Activated naive CD4-positive, alpha-beta T cell treated with anti-CD3 and anti-CD28 coated beads for 36 hours (primary cell): ENCODE measurements at regions not wholly inside any gene's neighbourhood (a gene's known extent, or its start where the extent isn't known, plus 50 kb on each side); places are given as distances from the start of the nearest gene placed in this dataset.
A peak's percentile ranks its signal among the peaks of the same experiment; 100 is the strongest.

Experiments
- CTCF ChIA-PET: fragments of 350-600 bp; sonication (Branson Sonifier 250); formaldehyde crosslinking; loops from one replicate; lab custom pipeline; 2021; ENCODE audit warnings: antibody characterized with exemption; lab: Charles Lee
- DNase-seq: peaks from one replicate; pipeline ENCODE4 v3.0.0-alpha.2; 2020
- H3K27ac Mint-ChIP-seq: one replicate; pipeline ENCODE4 v1.8.0; 2021; ENCODE audit warnings: mild to moderate bottlenecking, mixed read lengths
- H3K27me3 Mint-ChIP-seq: one replicate; pipeline ENCODE4 v1.8.0; 2021; ENCODE audit warnings: low read depth, mixed read lengths
- H3K36me3 Mint-ChIP-seq: one replicate; pipeline ENCODE4 v1.8.0; 2021; ENCODE audit warnings: low read depth, mixed read lengths
- H3K4me1 Mint-ChIP-seq: one replicate; pipeline ENCODE4 v1.8.0; 2021; ENCODE audit warnings: low read depth, mixed read lengths
- H3K4me3 Mint-ChIP-seq: one replicate; pipeline ENCODE4 v1.8.0; 2021; ENCODE audit warnings: mild to moderate bottlenecking, moderate library complexity, mixed read lengths
- H3K9me3 Mint-ChIP-seq: one replicate; pipeline ENCODE4 v1.8.0; 2021; ENCODE audit warnings: mixed read lengths
- intact Hi-C: fragments of 100-400 bp; cut with micrococcal nuclease; formaldehyde crosslinking; loops from one replicate; pipeline ENCODE4 v1.15.1; 2023

- Mint-ChIP-seq H3K4me1 (no peaks in the 10 kb centered on the region), H3K36me3 (no peaks in the 10 kb centered on the region), H3K4me3 (no peak overlapping the region), H3K27me3 (no peaks in the 10 kb centered on the region), H3K27ac (no peak overlapping the region), H3K9me3 (peaks cover 5% of the 10 kb centered on the region)
- intact Hi-C loops = no loop called here
- CTCF ChIA-PET = no interaction called here
- DNase-seq = no peak
Measured at GRCh38 chr20:24139846-24140245, 151.3 kb upstream of the GGTLC1 start.

- H3K4me1 Mint-ChIP-seq = no peaks in the 10 kb centered on the region
- no peak overlapping the region for H3K4me3 Mint-ChIP-seq
- CTCF ChIA-PET = interaction anchor here (0.6 kb wide), 1 partner anchor 160 kb away, joined by 3 read pairs; no protein-coding TSS in a partner anchor
- H3K36me3 Mint-ChIP-seq = no peaks in the 10 kb centered on the region
- peaks cover 5% of the 10 kb centered on the region for H3K9me3 Mint-ChIP-seq
- no peak for DNase-seq
- no peaks in the 10 kb centered on the region for H3K27me3 Mint-ChIP-seq
- intact Hi-C loops = no loop called here
- H3K27ac Mint-ChIP-seq = no peak overlapping the region
Measured at GRCh38 chr20:24138951-24139350, 150.4 kb upstream of the GGTLC1 start.

DNA sequence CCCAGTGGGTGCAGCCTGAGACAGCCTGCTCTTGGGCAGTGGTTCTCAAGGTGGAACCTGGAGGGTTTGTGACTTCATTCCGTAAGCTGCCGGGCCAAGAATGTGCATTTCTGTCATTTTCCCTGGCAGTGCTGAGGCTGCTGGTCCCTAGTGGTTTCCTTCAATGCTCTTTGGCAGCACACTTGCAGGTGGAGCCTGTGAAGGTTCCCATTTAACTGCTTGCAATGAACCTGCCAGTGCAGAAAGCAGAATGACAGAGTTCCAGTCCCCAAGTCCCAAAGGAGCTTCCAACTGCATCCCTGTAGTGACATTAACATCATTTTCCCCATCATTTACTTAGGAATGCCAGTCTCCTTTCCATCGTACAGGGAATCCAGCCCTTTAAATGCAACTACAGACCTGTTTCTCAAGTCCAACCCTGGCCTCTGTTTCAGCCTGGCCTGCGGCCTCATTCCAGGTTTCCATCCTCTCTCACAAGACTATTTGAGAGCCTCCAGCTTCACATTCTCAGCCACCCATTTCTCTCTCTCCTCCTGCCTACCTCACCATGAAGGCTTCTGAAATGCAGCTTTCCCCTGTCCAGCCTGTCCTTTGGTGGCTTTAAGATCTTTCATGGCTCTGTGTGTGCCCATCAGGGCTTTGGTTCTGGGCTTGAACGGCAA, 149.7 kb upstream of the GGTLC1 start:
- Mint-ChIP-seq H3K4me3 (no peak overlapping the region), H3K27ac (no peak overlapping the region), H3K9me3 (peaks cover 5% of the 10 kb centered on the region), H3K27me3 (no peaks in the 10 kb centered on the region), H3K36me3 (no peaks in the 10 kb centered on the region), H3K4me1 (no peaks in the 10 kb centered on the region)
- intact Hi-C loops = no loop called here
- CTCF ChIA-PET = no interaction called here
- DNase-seq = no peak

DNA sequence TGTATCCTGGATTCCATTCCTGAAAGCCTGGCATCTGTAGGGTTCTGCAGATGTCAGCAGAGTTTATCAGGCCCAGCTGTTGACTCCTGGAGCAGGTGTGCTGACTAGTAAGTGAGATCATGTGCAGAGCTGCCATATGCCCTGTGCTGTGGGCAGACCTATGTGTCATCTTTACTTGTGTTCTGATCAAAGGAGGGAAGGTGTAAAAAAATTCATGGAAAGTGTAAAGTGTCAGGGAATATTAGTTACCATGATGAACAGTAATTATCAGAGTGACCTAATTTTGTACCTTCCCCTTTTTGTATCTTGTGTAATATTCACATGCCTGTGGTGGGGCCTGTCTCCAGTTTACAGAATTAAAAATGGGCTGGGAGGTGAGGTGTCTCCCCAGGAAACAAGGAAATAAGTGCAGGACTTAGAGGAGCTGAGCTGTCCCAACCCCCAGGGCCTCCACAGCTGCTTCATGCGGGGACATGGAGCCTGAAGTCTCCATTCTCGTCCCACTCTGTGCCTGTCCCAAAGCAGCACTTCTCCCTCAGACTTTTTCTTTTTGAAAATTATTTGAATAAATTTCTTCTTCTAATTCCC, 148.2 kb upstream of the GGTLC1 start:
- H3K27me3 Mint-ChIP-seq = no peaks in the 10 kb centered on the region
- intact Hi-C loops = no loop called here
- CTCF ChIA-PET = no interaction called here
- no peak overlapping the region for H3K4me3 Mint-ChIP-seq
- no peak for DNase-seq
- H3K27ac Mint-ChIP-seq = no peak overlapping the region
- peaks cover 2% of the 10 kb centered on the region for H3K4me1 Mint-ChIP-seq
- peaks cover 3% of the 10 kb centered on the region for H3K9me3 Mint-ChIP-seq
- H3K36me3 Mint-ChIP-seq = no peaks in the 10 kb centered on the region

GRCh38 chr20:24135781-24136180, 147.2 kb upstream of the GGTLC1 start:
- H3K4me3 Mint-ChIP-seq = no peak overlapping the region
- H3K27me3 Mint-ChIP-seq = no peaks in the 10 kb centered on the region
- DNase-seq = no peak
- CTCF ChIA-PET = no interaction called here
- intact Hi-C loops = no loop called here
- no peak overlapping the region for H3K27ac Mint-ChIP-seq
- peaks cover 6% of the 10 kb centered on the region for H3K4me1 Mint-ChIP-seq
- H3K9me3 Mint-ChIP-seq = no peaks in the 10 kb centered on the region
- no peaks in the 10 kb centered on the region for H3K36me3 Mint-ChIP-seq

DNA sequence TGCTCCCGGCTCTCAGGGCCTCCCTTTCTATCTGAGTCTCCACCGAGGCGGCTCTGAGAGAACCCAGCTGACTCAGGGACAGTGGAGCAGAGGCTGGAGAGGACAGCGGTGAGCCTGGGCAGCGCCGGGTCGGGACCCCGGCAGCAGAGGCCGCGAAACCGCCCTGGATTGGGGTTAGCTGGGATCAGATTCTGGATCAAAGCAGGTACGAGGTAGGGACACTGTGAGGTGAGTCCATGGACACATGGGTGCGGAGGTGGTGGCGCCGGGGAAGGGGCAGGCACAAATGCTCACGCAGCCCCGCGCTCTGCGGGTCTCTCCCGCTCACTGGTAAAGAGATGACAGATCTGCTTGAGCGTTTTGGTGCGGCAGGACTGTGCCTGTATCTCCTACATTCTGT, 146.4 kb upstream of the GGTLC1 start:
- Mint-ChIP-seq H3K9me3 (no peaks in the 10 kb centered on the region), H3K27ac (no peak overlapping the region), H3K27me3 (no peaks in the 10 kb centered on the region), H3K4me3 (no peak overlapping the region), H3K36me3 (no peaks in the 10 kb centered on the region), H3K4me1 (peaks cover 6% of the 10 kb centered on the region)
- intact Hi-C loops = no loop called here
- no peak for DNase-seq
- CTCF ChIA-PET = no interaction called here

- H3K4me3 Mint-ChIP-seq = no peak overlapping the region
- CTCF ChIA-PET = no interaction called here
- H3K27me3 Mint-ChIP-seq = no peaks in the 10 kb centered on the region
- peaks cover 6% of the 10 kb centered on the region for H3K4me1 Mint-ChIP-seq
- no peaks in the 10 kb centered on the region for H3K9me3 Mint-ChIP-seq
- intact Hi-C loops = no loop called here
- no peak for DNase-seq
- H3K36me3 Mint-ChIP-seq = no peaks in the 10 kb centered on the region
- H3K27ac Mint-ChIP-seq = no peak overlapping the region
Measured at GRCh38 chr20:24134284-24134683, 145.7 kb upstream of the GGTLC1 start.

- no peaks in the 10 kb centered on the region for H3K9me3 Mint-ChIP-seq
- H3K27me3 Mint-ChIP-seq = no peaks in the 10 kb centered on the region
- CTCF ChIA-PET = interaction anchor here (1.0 kb wide), 1 partner anchor 9 kb away, joined by 3 read pairs; no protein-coding TSS in a partner anchor
- no peaks in the 10 kb centered on the region for H3K36me3 Mint-ChIP-seq
- no peak overlapping the region for H3K4me3 Mint-ChIP-seq
- no peak for DNase-seq
- intact Hi-C loops = no loop called here
- no peak overlapping the region for H3K27ac Mint-ChIP-seq
- peaks cover 6% of the 10 kb centered on the region for H3K4me1 Mint-ChIP-seq
Measured at GRCh38 chr20:24132246-24132645, 143.7 kb upstream of the GGTLC1 start.

- CTCF ChIA-PET = no interaction called here
- H3K27ac Mint-ChIP-seq = no peak overlapping the region
- H3K27me3 Mint-ChIP-seq = no peaks in the 10 kb centered on the region
- peak; percentile 10 for DNase-seq
- intact Hi-C loops = no loop called here
- no peak overlapping the region for H3K4me3 Mint-ChIP-seq
- no peaks in the 10 kb centered on the region for H3K9me3 Mint-ChIP-seq
- H3K4me1 Mint-ChIP-seq = peaks cover 6% of the 10 kb centered on the region
- H3K36me3 Mint-ChIP-seq = no peaks in the 10 kb centered on the region
Measured at GRCh38 chr20:24131684-24132083, 143.1 kb upstream of the GGTLC1 start.

DNA sequence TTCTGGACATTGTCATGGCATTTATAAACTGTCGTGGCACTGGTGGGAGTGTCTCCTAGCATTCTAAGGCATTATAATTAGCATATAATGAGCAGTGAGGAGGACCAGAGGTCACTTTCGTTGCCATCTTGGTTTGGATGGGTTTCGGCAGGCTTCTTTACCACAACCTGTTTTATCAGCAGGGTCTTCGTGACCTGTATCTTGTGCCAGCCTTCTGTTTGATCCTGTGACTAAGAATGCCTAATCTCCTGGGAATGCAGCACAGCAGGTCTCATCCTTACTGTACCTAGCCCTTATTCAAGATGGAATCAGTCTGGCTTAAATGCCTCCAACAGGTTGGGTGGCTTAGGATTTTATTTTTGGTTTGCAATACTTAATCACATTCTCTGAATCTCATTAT, 142.7 kb upstream of the GGTLC1 start:
- H3K4me1 Mint-ChIP-seq = peaks cover 6% of the 10 kb centered on the region
- CTCF ChIA-PET = no interaction called here
- H3K27me3 Mint-ChIP-seq = no peaks in the 10 kb centered on the region
- intact Hi-C loops = no loop called here
- H3K9me3 Mint-ChIP-seq = no peaks in the 10 kb centered on the region
- H3K27ac Mint-ChIP-seq = no peak overlapping the region
- no peak for DNase-seq
- no peak overlapping the region for H3K4me3 Mint-ChIP-seq
- no peaks in the 10 kb centered on the region for H3K36me3 Mint-ChIP-seq

DNA sequence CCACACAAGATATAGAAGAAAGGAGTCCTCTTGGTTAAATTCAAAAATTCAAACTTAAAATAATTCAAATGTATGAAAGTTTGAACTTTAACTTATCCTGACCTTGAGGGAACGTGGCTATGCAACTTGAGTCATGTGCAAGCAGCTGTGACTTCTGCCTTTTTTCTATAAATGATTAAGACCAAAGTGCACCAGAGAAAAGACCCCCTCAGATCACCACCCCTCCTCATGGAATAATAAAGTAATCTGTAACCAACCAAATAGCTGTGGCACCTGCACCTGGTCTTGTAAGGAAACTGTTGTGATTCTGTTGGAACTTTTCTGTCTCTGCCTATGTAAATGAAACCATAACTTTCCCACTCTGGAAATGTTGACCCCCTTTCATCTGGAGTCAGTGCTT, 141.1 kb upstream of the GGTLC1 start:
- intact Hi-C loops = no loop called here
- H3K27ac Mint-ChIP-seq = no peak overlapping the region

GRCh38 chr20:24124951-24125650, 136.5 kb upstream of the GGTLC1 start:
- CTCF ChIA-PET = no interaction called here
- Mint-ChIP-seq H3K36me3 (no peaks in the 10 kb centered on the region), H3K4me3 (no peak overlapping the region), H3K4me1 (no peaks in the 10 kb centered on the region), H3K27me3 (no peaks in the 10 kb centered on the region), H3K9me3 (no peaks in the 10 kb centered on the region), H3K27ac (no peak overlapping the region)
- no peak for DNase-seq
- intact Hi-C loops = no loop called here

More for the DNA sequence above, 141.1 kb upstream of the GGTLC1 start:
- DNase-seq = no peak
- Mint-ChIP-seq H3K27me3 (no peaks in the 10 kb centered on the region), H3K36me3 (no peaks in the 10 kb centered on the region), H3K4me1 (peaks cover 6% of the 10 kb centered on the region), H3K4me3 (no peak overlapping the region), H3K9me3 (no peaks in the 10 kb centered on the region)
- CTCF ChIA-PET = no interaction called here

GRCh38 chr20:24124003-24124402, 135.4 kb upstream of the GGTLC1 start:
- Mint-ChIP-seq H3K27ac (no peak overlapping the region), H3K9me3 (no peaks in the 10 kb centered on the region), H3K27me3 (no peaks in the 10 kb centered on the region), H3K36me3 (no peaks in the 10 kb centered on the region), H3K4me1 (no peaks in the 10 kb centered on the region), H3K4me3 (no peak overlapping the region)
- CTCF ChIA-PET = no interaction called here
- intact Hi-C loops = no loop called here
- no peak for DNase-seq
